GM12872 (cell line): ENCODE measurements at regions not wholly inside any gene's neighbourhood (a gene's known extent, or its start where the extent isn't known, plus 50 kb on each side); places are given as distances from the start of the nearest gene placed in this dataset.

ENCODE experiments used
- CTCF ChIP-seq: IDR thresholded peaks from 3 replicates; pipeline ENCODE4 v1.5.1; 2011; ENCODE audit warnings: low read depth, mild to moderate bottlenecking, low read length, moderate library complexity; ENCODE audit not compliant: insufficient read depth

GRCh38 chr5:60490597-60491166 lies 209.3 kb downstream of the DEPDC1B start:
- TF ChIP-seq CTCF: no peak

GRCh38 chr5:60489856-60490255 lies 210.1 kb downstream of the DEPDC1B start:
- no peak for TF ChIP-seq CTCF

GRCh38 chr5:60489377-60489776 lies 210.6 kb downstream of the DEPDC1B start:
- no peak for TF ChIP-seq CTCF

GRCh38 chr5:60488466-60489130 lies 211.4 kb downstream of the DEPDC1B start:
- no peak for TF ChIP-seq CTCF

GRCh38 chr5:60487885-60488442 lies 212.0 kb downstream of the DEPDC1B start:
- TF ChIP-seq CTCF: no peak

- TF ChIP-seq CTCF: no peak
Observed at GRCh38 chr5:60487476-60487875, 212.5 kb downstream of the DEPDC1B start.

GRCh38 chr5:60485361-60485760 lies 214.6 kb downstream of the DEPDC1B start:
- TF ChIP-seq CTCF: no peak
